Prostate gland (tissue), 2 donors: ENCODE measurements at regions not wholly inside any gene's neighbourhood (a gene's known extent, or its start where the extent isn't known, plus 50 kb on each side); places are given as distances from the start of the nearest gene placed in this dataset.

ENCODE experiments used
- POLR2A ChIP-seq: fragments of 450-650 bp; IDR thresholded peaks from one replicate; pipeline ENCODE4 v1.6.1; 2016; ENCODE audit warnings: antibody characterized with exemption, mild to moderate bottlenecking
- TF ChIP-seq, protein P1 (sequence below), 4 experiments: fragments of 200-600 bp in 2 of 4; fragments of 450-650 bp in 2 of 4; sonication (generic) in 2 of 4; IDR thresholded peaks; 1 replicate in 3 of 4; 2 replicates in 1 of 4; pipeline ENCODE4 v1.5.1; 2016 to 2019; ENCODE audit warnings: antibody characterized with exemption in 4 of 4, mild to moderate bottlenecking in 2 of 4, moderate library complexity in 2 of 4

- no peak for TF ChIP-seq POLR2A
- TF ChIP-seq, protein P1, sequence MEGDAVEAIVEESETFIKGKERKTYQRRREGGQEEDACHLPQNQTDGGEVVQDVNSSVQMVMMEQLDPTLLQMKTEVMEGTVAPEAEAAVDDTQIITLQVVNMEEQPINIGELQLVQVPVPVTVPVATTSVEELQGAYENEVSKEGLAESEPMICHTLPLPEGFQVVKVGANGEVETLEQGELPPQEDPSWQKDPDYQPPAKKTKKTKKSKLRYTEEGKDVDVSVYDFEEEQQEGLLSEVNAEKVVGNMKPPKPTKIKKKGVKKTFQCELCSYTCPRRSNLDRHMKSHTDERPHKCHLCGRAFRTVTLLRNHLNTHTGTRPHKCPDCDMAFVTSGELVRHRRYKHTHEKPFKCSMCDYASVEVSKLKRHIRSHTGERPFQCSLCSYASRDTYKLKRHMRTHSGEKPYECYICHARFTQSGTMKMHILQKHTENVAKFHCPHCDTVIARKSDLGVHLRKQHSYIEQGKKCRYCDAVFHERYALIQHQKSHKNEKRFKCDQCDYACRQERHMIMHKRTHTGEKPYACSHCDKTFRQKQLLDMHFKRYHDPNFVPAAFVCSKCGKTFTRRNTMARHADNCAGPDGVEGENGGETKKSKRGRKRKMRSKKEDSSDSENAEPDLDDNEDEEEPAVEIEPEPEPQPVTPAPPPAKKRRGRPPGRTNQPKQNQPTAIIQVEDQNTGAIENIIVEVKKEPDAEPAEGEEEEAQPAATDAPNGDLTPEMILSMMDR (IDR thresholded peaks at IDR 0.05), result no peak
Measured at GRCh38 chr10:57950442-57950974, 317.2 kb downstream of the IPMK start.
